Breast epithelium (tissue), 3 donors: ENCODE measurements at regions not wholly inside any gene's neighbourhood (a gene's known extent, or its start where the extent isn't known, plus 50 kb on each side); places are given as distances from the start of the nearest gene placed in this dataset.

Experiments used
- CTCF ChIP-seq, 3 donors: fragments of 450-650 bp; IDR thresholded peaks; one replicate each; pipeline ENCODE4 v1.5.1; 2016 to 2017; ENCODE audit warnings: antibody characterized with exemption in 3 of 3, mild to moderate bottlenecking in 3 of 3, moderate library complexity in 3 of 3
- POLR2A ChIP-seq: fragments of 450-650 bp; IDR thresholded peaks from one replicate; pipeline ENCODE4 v1.6.1; 2016; ENCODE audit warnings: antibody characterized with exemption, mild to moderate bottlenecking, moderate library complexity
- POLR2AphosphoS5 ChIP-seq, 3 donors: sonication (generic); formaldehyde crosslinking; IDR thresholded peaks; one replicate each; pipeline ENCODE4 v1.6.1; 2017; ENCODE audit warnings: antibody characterized with exemption in 3 of 3

GRCh38 chr10:29001801-29002200 lies 287.1 kb upstream of the LYZL1 start:
- TF ChIP-seq CTCF (IDR thresholded peaks at IDR 0.05) (no peak), POLR2AphosphoS5 (IDR thresholded peaks at IDR 0.05) (no peak), POLR2A (no peak)
